ENCODE measurements at regions not wholly inside any gene's neighbourhood (a gene's known extent, or its start where the extent isn't known, plus 50 kb on each side); places are given as distances from the start of the nearest gene placed in this dataset.

DNA sequence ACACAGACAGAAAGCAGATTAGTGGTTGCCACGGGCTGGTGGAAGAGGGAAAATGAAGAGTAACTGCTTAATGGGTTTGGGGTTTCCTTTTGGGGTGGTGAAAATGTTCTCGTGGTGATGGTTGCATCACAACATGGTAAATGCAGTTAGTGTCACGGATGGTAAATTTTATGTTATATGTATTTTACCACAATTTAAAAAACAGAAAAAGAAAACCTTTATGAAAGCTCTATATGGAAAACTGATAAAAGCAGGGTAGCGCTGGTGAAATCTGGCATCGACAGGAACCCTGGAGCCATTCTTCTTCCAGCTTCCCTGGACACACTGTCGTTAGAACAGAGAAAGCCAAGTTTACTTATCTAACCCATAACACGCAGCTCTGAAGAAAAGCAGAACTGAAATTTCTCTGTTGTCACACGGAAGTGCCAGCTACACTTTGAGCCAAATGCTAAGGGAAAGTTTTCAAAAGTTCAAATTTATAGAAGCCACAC, 287.7 kb upstream of the NR2F2 start:
- intact Hi-C loops (cut with DNase I; ENCODE audit: low total_unique reads): no loop called here
- Histone ChIP-seq H3K27ac (no peak overlapping the region), H3K4me1 (no peaks in the 10 kb centered on the region), H3K36me3 (no peaks in the 10 kb centered on the region), H3K27me3 (no peaks in the 10 kb centered on the region), H3K4me3 (no peak overlapping the region), H3K9me3 (no peaks in the 10 kb centered on the region)
- no peak for DNase-seq
- no peak for TF ChIP-seq POLR2A (IDR thresholded peaks at IDR 0.05)
- TF ChIP-seq, protein P1, sequence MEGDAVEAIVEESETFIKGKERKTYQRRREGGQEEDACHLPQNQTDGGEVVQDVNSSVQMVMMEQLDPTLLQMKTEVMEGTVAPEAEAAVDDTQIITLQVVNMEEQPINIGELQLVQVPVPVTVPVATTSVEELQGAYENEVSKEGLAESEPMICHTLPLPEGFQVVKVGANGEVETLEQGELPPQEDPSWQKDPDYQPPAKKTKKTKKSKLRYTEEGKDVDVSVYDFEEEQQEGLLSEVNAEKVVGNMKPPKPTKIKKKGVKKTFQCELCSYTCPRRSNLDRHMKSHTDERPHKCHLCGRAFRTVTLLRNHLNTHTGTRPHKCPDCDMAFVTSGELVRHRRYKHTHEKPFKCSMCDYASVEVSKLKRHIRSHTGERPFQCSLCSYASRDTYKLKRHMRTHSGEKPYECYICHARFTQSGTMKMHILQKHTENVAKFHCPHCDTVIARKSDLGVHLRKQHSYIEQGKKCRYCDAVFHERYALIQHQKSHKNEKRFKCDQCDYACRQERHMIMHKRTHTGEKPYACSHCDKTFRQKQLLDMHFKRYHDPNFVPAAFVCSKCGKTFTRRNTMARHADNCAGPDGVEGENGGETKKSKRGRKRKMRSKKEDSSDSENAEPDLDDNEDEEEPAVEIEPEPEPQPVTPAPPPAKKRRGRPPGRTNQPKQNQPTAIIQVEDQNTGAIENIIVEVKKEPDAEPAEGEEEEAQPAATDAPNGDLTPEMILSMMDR (IDR thresholded peaks at IDR 0.05): no peak

DNA sequence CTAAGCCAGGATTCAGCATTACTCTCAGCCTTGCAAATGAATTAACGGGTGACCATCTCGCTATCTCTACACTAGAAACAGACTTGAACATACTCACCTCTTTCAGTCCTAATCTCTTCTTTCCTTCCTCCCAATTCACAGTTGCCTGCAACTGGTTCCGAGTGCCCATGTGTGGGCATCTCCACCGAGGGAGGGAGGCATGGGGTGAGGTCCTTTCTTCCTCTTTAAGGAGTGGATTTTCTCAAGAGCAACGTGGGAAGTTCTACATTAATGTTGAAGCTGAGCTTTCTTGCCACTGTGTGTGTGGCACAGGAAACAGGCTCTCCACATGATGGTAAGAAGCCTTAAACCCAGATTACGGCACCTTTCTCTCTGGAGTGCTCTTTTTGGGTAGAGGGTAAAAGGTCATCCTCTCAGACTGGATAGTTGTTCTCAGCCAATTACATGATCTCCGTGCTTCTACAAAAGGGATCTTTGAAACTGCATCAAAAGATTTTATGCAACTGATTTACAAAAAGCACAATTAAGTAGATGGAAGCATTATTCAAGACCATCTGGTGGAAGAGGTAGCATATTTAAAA, 286.8 kb upstream of the NR2F2 start:
- Histone ChIP-seq H3K4me1 (no peaks in the 10 kb centered on the region), H3K9me3 (no peaks in the 10 kb centered on the region), H3K27ac (no peak overlapping the region), H3K36me3 (no peaks in the 10 kb centered on the region), H3K27me3 (no peaks in the 10 kb centered on the region), H3K4me3 (no peak overlapping the region)
- intact Hi-C loops (cut with DNase I; ENCODE audit: low total_unique reads): no loop called here
- DNase-seq: no peak
- no peak for TF ChIP-seq POLR2A (IDR thresholded peaks at IDR 0.05)
- TF ChIP-seq, protein P1 (IDR thresholded peaks at IDR 0.05): no peak

DNA sequence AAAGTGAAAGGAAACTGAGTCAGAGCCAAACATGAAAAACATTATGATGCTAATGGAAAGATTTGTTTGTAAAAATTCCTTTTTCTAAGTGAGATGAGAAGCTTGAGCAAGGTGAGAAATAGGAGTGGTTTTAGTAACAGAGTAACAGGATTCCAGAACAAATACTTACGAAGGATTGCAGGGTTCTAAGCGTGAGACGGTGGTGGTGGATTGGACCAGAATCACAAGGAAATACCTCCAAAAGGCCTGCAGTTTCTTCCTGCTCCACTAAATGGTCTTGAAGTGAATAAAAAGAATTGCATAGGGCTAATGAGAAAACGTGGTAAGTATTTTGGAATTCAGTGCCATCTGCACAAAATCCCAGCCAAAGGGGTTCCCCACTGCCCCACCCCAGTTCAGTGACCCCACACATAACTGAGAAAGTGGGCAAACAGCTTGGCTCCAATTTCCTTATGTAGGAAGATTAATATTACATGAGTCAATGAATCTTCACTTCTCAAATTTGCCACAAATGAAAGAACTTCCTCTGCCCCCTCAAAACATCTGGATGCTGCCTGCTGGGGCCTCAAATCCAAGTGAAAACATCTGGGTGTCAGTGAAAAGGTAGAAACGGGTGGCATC, 283.8 kb upstream of the NR2F2 start:
- H3K27ac ChIP-seq: peak overlapping the region; percentile 62 to 68
- intact Hi-C loops (cut with DNase I; ENCODE audit: low total_unique reads): no loop called here
- no peak overlapping the region for H3K4me3 ChIP-seq
- DNase-seq: no peak
- no peak for TF ChIP-seq POLR2A (IDR thresholded peaks at IDR 0.05)
- TF ChIP-seq, protein P1 (IDR thresholded peaks at IDR 0.05): no peak
- no peaks in the 10 kb centered on the region for H3K36me3 ChIP-seq
- H3K4me1 ChIP-seq: no peaks in the 10 kb centered on the region
- H3K9me3 ChIP-seq: no peaks in the 10 kb centered on the region
- H3K27me3 ChIP-seq: no peaks in the 10 kb centered on the region

DNA sequence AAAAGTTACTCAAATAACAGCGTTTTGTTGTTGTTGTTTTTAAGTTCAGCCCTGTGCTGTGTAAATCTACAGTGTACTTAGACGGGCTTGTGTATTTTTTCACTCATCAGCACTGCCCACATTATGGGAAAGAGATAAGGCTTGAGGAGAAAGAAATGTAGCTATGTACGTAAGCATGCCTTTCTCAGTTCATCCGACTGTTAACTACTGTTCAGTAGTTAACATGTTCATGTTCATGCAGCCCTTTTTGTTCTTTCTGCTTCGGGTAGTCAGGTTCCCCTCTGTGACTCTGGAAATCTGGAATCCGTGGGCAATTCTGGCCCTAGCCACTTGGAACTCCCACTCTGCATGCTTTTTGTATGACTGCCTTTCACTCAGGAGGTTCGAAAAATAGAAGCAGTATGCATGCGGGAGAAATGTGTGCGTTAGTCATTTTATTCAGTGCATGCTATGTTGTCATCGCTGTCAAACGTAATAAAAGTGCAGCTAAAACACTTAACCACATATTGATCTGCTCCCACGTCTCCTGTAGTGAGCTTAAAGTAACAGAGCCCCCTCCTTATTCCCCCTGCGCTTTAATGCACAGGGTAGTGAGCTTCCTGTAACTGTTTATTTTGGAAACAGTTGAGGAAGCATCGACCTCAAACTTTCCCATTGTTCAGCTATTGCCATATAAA, 283.1 kb upstream of the NR2F2 start:
- TF ChIP-seq, protein P1 (IDR thresholded peaks at IDR 0.05): no peak
- TF ChIP-seq POLR2A (IDR thresholded peaks at IDR 0.05): no peak
- peak overlapping the region; percentile 62 to 68 for H3K27ac ChIP-seq
- intact Hi-C loops (cut with DNase I; ENCODE audit: low total_unique reads): no loop called here

DNA sequence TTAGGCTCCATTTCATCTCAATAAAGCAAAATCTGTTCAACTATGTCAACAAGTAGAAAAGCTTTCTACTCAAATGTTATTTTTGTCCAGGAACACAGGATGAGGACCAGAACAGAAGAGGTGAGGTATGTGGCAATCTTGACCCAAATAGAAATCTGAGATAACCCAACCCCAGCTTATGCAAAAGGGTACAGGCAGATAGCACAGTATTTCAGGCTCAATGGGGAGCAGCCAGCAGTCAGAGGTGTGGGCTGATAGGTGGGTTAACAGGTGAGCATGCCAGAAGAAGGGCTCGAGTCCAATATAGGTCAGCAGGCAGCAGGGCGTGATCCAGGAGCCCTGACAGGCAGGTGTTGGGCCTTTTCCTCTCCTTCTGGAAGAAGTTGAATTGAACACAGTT, 281.2 kb upstream of the NR2F2 start:
- Histone ChIP-seq H3K27me3 (no peaks in the 10 kb centered on the region), H3K9me3 (no peaks in the 10 kb centered on the region), H3K27ac (no peak overlapping the region), H3K36me3 (no peaks in the 10 kb centered on the region), H3K4me3 (no peak overlapping the region), H3K4me1 (no peaks in the 10 kb centered on the region)
- intact Hi-C loops (cut with DNase I; ENCODE audit: low total_unique reads): no loop called here
- no peak for DNase-seq
- TF ChIP-seq, protein P1 (IDR thresholded peaks at IDR 0.05): no peak
- TF ChIP-seq POLR2A (IDR thresholded peaks at IDR 0.05): no peak

More for the DNA sequence above, 283.1 kb upstream of the NR2F2 start:
- no peaks in the 10 kb centered on the region for H3K4me1 ChIP-seq
- no peaks in the 10 kb centered on the region for H3K9me3 ChIP-seq
- no peaks in the 10 kb centered on the region for H3K27me3 ChIP-seq
- H3K4me3 ChIP-seq: no peak overlapping the region
- no peaks in the 10 kb centered on the region for H3K36me3 ChIP-seq
- peak; percentile 22 to 36 for DNase-seq

All from uterus (tissue), 3 donors.